Right atrium auricular region (tissue), 2 donors: ENCODE measurements at regions not wholly inside any gene's neighbourhood (a gene's known extent, or its start where the extent isn't known, plus 50 kb on each side); places are given as distances from the start of the nearest gene placed in this dataset.
"Not testable (repeated sequence)": the region's sequence is repeated elsewhere in the genome, so short reads cannot be mapped to it uniquely, and the experiment has no call there.

Experiments used
- DNase-seq: peaks from one replicate; pipeline ENCODE4 v3.0.0-alpha.2; 2019; ENCODE audit warnings: low spot score
- H3K27ac ChIP-seq, 2 donors: fragments of 200-600 bp; sonication (generic); 1 replicate in 1 of 2; 2 replicates in 1 of 2; pipeline ENCODE4 v1.5.1; 2016 to 2019
- H3K27me3 ChIP-seq, 2 donors: fragments of 200-600 bp; sonication (generic); one replicate each; pipeline versions ENCODE4 v1.5.1 to v1.6.0; 2017 to 2019
- H3K36me3 ChIP-seq: fragments of 200-600 bp; sonication (generic); one replicate; pipeline ENCODE4 v1.5.1; 2016
- H3K4me1 ChIP-seq, 2 donors: fragments of 200-600 bp; sonication (generic); one replicate each; pipeline versions ENCODE4 v1.5.1 to v1.6.0; 2017 to 2019
- H3K4me3 ChIP-seq, 2 donors: fragments of 200-600 bp; sonication (generic); 1 replicate in 1 of 2; 2 replicates in 1 of 2; pipeline ENCODE4 v1.5.1; 2017 to 2019; ENCODE audit warnings: mild to moderate bottlenecking in 1 of 2, moderate library complexity in 1 of 2
- H3K9me3 ChIP-seq, 2 donors: fragments of 200-600 bp; sonication (generic); one replicate each; pipeline ENCODE4 v1.5.1; 2019
- CTCF ChIP-seq, 2 donors: fragments of 200-600 bp; sonication (generic); IDR thresholded peaks; one replicate each; pipeline ENCODE4 v1.5.1; 2019; ENCODE audit warnings: antibody characterized with exemption in 2 of 2

GRCh38 chr1:169049258-169049938, 57.1 kb upstream of the ATP1B1 start:
- H3K4me1 ChIP-seq, result no peaks in the 10 kb centered on the region
- H3K4me3 ChIP-seq, result no peak overlapping the region
- TF ChIP-seq CTCF (IDR thresholded peaks at IDR 0.05), result no peak
- H3K9me3 ChIP-seq, result no peaks in the 10 kb centered on the region
- DNase-seq, result no peak
- H3K27me3 ChIP-seq, result no peaks in the 10 kb centered on the region
- no peaks in the 10 kb centered on the region for H3K36me3 ChIP-seq
- no peak overlapping the region for H3K27ac ChIP-seq

DNA sequence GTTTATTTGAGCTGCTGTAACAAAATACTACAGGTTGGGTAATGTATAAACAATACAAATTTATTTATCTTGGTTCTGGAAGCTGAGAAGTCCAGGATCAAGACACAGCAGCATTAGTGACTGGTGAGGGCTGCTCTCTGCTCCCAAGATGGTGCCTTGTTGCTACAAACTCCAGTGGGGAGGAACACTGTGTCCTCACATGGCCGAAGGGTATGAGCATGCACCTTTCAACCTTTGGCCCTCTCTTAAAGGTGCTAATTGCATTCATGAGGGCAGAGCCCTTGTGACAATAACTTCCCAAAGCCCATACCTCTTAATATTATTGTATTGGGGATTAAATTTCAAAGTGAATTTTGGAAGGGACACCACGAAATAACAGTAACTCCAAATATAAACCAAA, 55.3 kb upstream of the ATP1B1 start:
- Histone ChIP-seq H3K27ac (no peak overlapping the region), H3K4me1 (no peaks in the 10 kb centered on the region), H3K36me3 (no peaks in the 10 kb centered on the region), H3K27me3 (no peaks in the 10 kb centered on the region), H3K4me3 (no peak overlapping the region), H3K9me3 (no peaks in the 10 kb centered on the region)
- no peak for DNase-seq
- no peak for TF ChIP-seq CTCF (IDR thresholded peaks at IDR 0.05)

- H3K27me3 ChIP-seq, DNase-seq: not testable (repeated sequence)
These were observed 54.3 kb upstream of the ATP1B1 start for GRCh38 chr1:169052171-169052570.

GRCh38 chr1:169052727-169053126, 53.8 kb upstream of the ATP1B1 start:
- TF ChIP-seq CTCF (IDR thresholded peaks at IDR 0.05), result no peak
- Histone ChIP-seq H3K9me3 (no peaks in the 10 kb centered on the region), H3K27ac (no peak overlapping the region), H3K36me3 (no peaks in the 10 kb centered on the region), H3K4me3 (no peak overlapping the region), H3K27me3 (no peaks in the 10 kb centered on the region), H3K4me1 (no peaks in the 10 kb centered on the region)
- no peak for DNase-seq

More at GRCh38 chr1:169052171-169052570, 54.3 kb upstream of the ATP1B1 start:
- not testable (repeated sequence) for H3K9me3 ChIP-seq, H3K27ac ChIP-seq, H3K36me3 ChIP-seq, H3K4me1 ChIP-seq, H3K4me3 ChIP-seq

DNA sequence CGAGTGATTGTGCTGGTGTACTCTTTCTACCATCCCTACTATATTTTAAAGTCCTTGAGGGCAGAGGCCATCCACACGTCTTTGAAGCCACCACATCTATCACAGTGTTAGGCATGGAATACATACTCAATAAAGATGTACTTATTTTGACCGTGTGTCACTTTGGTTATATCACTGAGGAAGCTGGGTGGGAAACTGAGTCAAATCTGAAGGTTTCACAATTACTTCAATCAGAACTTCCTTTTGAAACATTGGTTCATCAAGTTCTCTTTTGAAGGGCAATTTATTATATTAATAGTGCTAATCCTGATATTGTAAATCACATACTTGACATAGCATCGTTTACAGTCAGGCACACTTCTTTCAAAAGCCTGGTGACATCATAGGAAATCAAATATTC, 53.3 kb upstream of the ATP1B1 start:
- TF ChIP-seq CTCF (IDR thresholded peaks at IDR 0.05), result no peak
- no peak for DNase-seq
- Histone ChIP-seq H3K27me3 (no peaks in the 10 kb centered on the region), H3K4me1 (no peaks in the 10 kb centered on the region), H3K9me3 (no peaks in the 10 kb centered on the region), H3K4me3 (no peak overlapping the region), H3K27ac (no peak overlapping the region), H3K36me3 (no peaks in the 10 kb centered on the region)
